MCF 10A (cell line): ENCODE measurements at regions not wholly inside any gene's neighbourhood (a gene's known extent, or its start where the extent isn't known, plus 50 kb on each side); places are given as distances from the start of the nearest gene placed in this dataset.

ENCODE experiments used
- BruUV-seq: library from RNA; stranded (reverse); fragments of 400-500 nt; replicated peaks from 2 replicates; lab custom pipeline; 2021; lab: Mats Ljungman, UMichigan
- CTCF ChIA-PET: fragments of 300-600 bp; sonication (Branson Sonifier 250); formaldehyde crosslinking; extraction: SDS; loops from one replicate; lab custom pipeline; 2021; ENCODE audit warnings: antibody characterized with exemption, inconsistent platforms; lab: Yijun Ruan, JAX
- POLR2A ChIA-PET: fragments of 300-600, 350-650 bp; sonication (Branson Sonifier 250); formaldehyde crosslinking; extraction: SDS; loops from one replicate; lab custom pipeline; 2020; ENCODE audit warnings: antibody characterized with exemption, inconsistent platforms; lab: Yijun Ruan, JAX
- DNase-seq: peaks from one replicate; pipeline ENCODE4 v3.0.0-alpha.2; 2018; ENCODE audit not compliant: unreplicated experiment
- H3K27ac Mint-ChIP-seq: one replicate; pipeline ENCODE4 v1.8.0; 2022; ENCODE audit warnings: mild to moderate bottlenecking, low read depth, mixed read lengths; ENCODE audit not compliant: unreplicated experiment
- H3K27me3 Mint-ChIP-seq: one replicate; pipeline ENCODE4 v1.8.0; 2022; ENCODE audit warnings: mixed read lengths; ENCODE audit not compliant: insufficient read depth, unreplicated experiment
- H3K36me3 Mint-ChIP-seq: one replicate; pipeline ENCODE4 v1.8.0; 2022; ENCODE audit warnings: mild to moderate bottlenecking, moderate library complexity, mixed read lengths; ENCODE audit not compliant: insufficient read depth, unreplicated experiment
- H3K4me1 Mint-ChIP-seq: one replicate; pipeline ENCODE4 v1.8.0; 2022; ENCODE audit warnings: mixed read lengths; ENCODE audit not compliant: insufficient read depth, unreplicated experiment
- H3K4me3 Mint-ChIP-seq: one replicate; pipeline ENCODE4 v1.8.0; 2022; ENCODE audit warnings: mild to moderate bottlenecking, moderate library complexity, mixed read lengths; ENCODE audit not compliant: unreplicated experiment
- H3K9me3 Mint-ChIP-seq: one replicate; pipeline ENCODE4 v1.8.0; 2022; ENCODE audit warnings: mixed read lengths; ENCODE audit not compliant: unreplicated experiment
- CTCF ChIP-seq: fragments of 200-600 bp; IDR thresholded peaks from one replicate; pipeline ENCODE4 v1.8.0; 2022; ENCODE audit warnings: antibody characterized with exemption, mild to moderate bottlenecking; ENCODE audit not compliant: unreplicated experiment
- intact Hi-C: fragments of 100-400 bp; cut with micrococcal nuclease; formaldehyde crosslinking; loops from 2 replicates; pipeline ENCODE4 v1.14.1; 2022

- H3K27ac Mint-ChIP-seq, result no peak overlapping the region
- intact Hi-C loops, result no loop called here
These were observed 224.9 kb upstream of the SMLR1 start for GRCh38 chr6:130602151-130602770.

GRCh38 chr6:130603391-130603790 lies 223.8 kb upstream of the SMLR1 start:
- no peaks in the 10 kb centered on the region for H3K36me3 Mint-ChIP-seq
- H3K4me3 Mint-ChIP-seq, result no peak overlapping the region
- no peaks in the 10 kb centered on the region for H3K9me3 Mint-ChIP-seq
- DNase-seq, result no peak
- CTCF ChIA-PET, result no interaction called here
- no TSS peak for BruUV-seq
- TF ChIP-seq CTCF, result no peak
- intact Hi-C loops, result no loop called here
- peaks cover 17% of the 10 kb centered on the region for H3K4me1 Mint-ChIP-seq
- H3K27me3 Mint-ChIP-seq, result no peaks in the 10 kb centered on the region
- no peak overlapping the region for H3K27ac Mint-ChIP-seq
- POLR2A ChIA-PET, result no interaction called here

More at GRCh38 chr6:130602151-130602770, 224.9 kb upstream of the SMLR1 start:
- no peak for TF ChIP-seq CTCF
- H3K36me3 Mint-ChIP-seq, result no peaks in the 10 kb centered on the region
- ChIA-PET CTCF (interaction anchor here (0.7 to 1.0 kb wide), 2 partner anchors 71 to 258 kb away, joined by 3 read pairs; no protein-coding TSS in a partner anchor), POLR2A (interaction anchor here (0.6 kb wide), 1 partner anchor 14 kb away, joined by 4 read pairs; no protein-coding TSS in a partner anchor)
- H3K9me3 Mint-ChIP-seq, result no peaks in the 10 kb centered on the region
- peak; percentile 87 for DNase-seq
- no TSS peak for BruUV-seq
- H3K27me3 Mint-ChIP-seq, result no peaks in the 10 kb centered on the region
- H3K4me3 Mint-ChIP-seq, result no peak overlapping the region
- H3K4me1 Mint-ChIP-seq, result peaks cover 17% of the 10 kb centered on the region

- Mint-ChIP-seq H3K4me3 (no peak overlapping the region), H3K4me1 (peaks cover 17% of the 10 kb centered on the region), H3K27me3 (no peaks in the 10 kb centered on the region), H3K27ac (no peak overlapping the region), H3K9me3 (no peaks in the 10 kb centered on the region), H3K36me3 (no peaks in the 10 kb centered on the region)
- ChIA-PET POLR2A (no interaction called here), CTCF (interaction anchor here (0.6 kb wide), 2 partner anchors 283 to 303 kb away, joined by 3 read pairs; no protein-coding TSS in a partner anchor)
- BruUV-seq, result no TSS peak
- DNase-seq, result no peak
- TF ChIP-seq CTCF, result no peak
- intact Hi-C loops, result no loop called here
These were observed 222.3 kb upstream of the SMLR1 start for GRCh38 chr6:130604841-130605399.

- POLR2A ChIA-PET, result no interaction called here
- H3K9me3 Mint-ChIP-seq, result no peaks in the 10 kb centered on the region
- no peaks in the 10 kb centered on the region for H3K36me3 Mint-ChIP-seq
- no peak for TF ChIP-seq CTCF
- no peaks in the 10 kb centered on the region for H3K27me3 Mint-ChIP-seq
- intact Hi-C loops, result no loop called here
- DNase-seq, result no peak
- no peaks in the 10 kb centered on the region for H3K4me1 Mint-ChIP-seq
- H3K27ac Mint-ChIP-seq, result no peak overlapping the region
- H3K4me3 Mint-ChIP-seq, result no peak overlapping the region
- CTCF ChIA-PET, result no interaction called here
- no TSS peak for BruUV-seq
These were observed 216.9 kb upstream of the SMLR1 start for GRCh38 chr6:130610303-130610702.
